GM21619 (cell line): ENCODE measurements at regions not wholly inside any gene's neighbourhood (a gene's known extent, or its start where the extent isn't known, plus 50 kb on each side); places are given as distances from the start of the nearest gene placed in this dataset.

Experiments
- ATAC-seq: cut with Tn5 transposase; IDR thresholded peaks from one replicate; pipeline ENCODE4 v1.9.1; 2021; ENCODE audit not compliant: unreplicated experiment

DNA sequence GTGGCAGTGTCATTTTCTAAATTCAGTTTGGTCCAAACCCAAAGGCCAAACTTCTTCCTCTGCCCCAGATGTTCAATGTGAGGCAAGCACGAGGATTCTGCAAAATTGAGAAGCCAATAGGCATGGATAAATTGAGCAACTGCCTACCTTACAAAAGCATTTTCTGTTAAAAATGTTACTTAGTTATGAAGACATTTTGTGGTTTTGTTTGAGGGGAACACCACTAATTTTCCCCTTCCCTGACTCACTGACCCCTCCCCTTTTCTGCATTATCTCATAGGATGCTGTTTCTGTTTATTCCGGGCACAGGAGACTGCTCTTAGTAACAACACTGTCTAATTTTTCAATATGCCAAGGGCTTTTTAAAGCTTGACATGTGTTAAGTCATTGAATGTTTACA is 462.8 kb downstream of the INSC start:
- ATAC-seq = no peak

- no peak for ATAC-seq
These were observed 464.7 kb downstream of the INSC start for GRCh38 chr11:15579287-15580001.

GRCh38 chr11:15580056-15580774 is 465.5 kb downstream of the INSC start:
- ATAC-seq = no peak

- ATAC-seq = no peak
These were observed 466.0 kb downstream of the INSC start for GRCh38 chr11:15580775-15581095.

- ATAC-seq = no peak
These were observed 469.4 kb downstream of the INSC start for GRCh38 chr11:15584158-15584557.

DNA sequence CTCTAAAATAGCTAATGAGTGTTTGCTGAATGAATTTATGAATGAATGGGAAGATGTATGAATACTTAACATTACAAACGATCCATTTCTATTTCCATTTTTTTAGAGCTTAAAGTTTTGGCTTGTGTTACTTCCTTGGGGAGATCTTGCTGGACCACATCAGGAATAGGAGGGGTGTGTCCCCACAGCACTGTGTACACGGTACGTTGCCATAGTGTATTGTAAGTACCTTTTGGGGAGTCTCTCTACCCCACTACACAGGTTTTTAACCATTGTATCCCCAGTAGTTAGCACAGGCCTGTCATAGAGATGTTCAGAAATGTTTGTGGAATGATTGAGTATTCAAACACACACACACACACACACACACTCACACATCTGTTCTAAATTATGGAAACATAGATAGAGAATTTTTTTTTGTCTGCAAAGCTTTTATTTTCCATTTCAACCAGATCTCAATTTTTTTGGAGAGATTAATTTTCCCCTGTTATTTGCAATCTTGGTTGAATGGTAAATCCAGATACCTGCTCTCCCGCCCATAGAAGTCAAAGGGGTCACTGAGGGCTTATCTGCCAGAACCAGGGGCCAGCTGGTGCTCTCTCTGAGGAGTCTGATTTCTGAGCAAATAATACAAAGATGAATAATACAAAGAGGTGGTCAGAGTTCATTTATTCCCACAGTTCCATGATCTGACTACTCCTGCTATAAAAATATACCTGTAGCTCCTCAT is 471.0 kb downstream of the INSC start:
- no peak for ATAC-seq

- no peak for ATAC-seq
These were observed 472.2 kb downstream of the INSC start for GRCh38 chr11:15586741-15587473.

DNA sequence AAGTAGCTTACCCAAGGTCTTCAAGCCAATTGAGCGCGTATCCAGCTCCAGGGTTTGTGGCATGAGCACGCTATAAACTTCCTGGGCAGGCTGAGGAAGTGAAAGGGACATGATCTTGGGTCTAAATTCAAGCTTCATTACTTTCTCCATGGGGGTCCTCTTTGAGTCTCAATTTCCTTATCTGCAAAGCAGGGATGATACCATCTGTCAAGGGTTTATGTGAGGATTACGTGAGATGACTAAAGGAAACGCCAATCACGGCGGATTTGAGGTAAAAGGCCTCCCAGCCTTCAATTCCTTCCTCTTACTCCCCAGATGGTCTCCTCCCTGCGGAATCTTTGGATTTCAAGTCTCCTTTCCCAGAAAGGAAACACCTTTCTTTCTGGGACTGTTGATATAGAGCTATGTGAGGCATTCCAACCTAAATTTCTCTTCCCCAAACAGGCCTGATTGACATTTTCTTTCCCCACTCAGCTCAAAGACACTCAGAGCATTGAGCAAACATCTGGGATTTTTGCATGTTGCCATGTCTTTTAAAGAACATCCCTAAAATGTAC is 474.4 kb downstream of the INSC start:
- no peak for ATAC-seq

- ATAC-seq = no peak
These were observed 475.4 kb downstream of the INSC start for GRCh38 chr11:15590132-15590531.

GRCh38 chr11:15591112-15591537 is 476.4 kb downstream of the INSC start:
- ATAC-seq = no peak

DNA sequence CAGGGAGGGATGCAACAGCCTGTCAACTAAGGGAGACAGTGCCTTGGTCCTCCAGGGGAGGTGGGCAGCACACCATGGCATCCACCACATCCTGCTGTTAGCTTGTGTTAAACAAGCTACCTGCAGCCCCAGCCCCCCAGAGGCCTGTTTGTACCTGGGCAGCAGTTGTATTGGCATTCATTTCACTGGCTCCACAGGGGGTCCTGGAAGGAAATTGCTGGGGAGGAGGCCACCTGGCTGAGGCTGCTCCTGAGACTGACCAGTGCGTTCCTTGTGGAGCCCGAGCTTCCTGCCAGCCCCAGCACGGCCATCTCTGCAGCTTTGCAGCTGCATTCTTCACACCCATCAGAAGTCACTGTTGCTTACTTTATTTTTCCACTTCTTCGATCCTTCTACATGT is 479.9 kb downstream of the INSC start:
- ATAC-seq = no peak

DNA sequence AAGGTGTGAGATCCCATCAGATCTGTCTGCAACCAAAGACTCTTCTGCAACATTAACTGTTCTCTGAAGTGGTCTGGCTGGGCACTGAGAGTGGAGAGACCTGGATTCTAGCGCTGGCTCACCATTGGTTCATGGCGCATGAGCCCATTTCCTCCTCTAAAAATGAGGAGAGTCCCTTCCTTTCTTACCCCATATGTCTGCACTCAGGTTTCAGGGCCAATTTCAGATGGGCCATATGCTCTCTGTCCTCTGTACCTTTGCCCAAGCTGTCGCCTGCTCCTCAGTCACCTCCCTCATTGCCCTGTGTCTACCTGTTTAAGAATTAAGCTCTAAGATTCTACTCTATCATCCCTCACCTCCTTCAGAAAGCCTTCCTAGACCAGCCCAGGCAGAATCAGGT is 484.7 kb downstream of the INSC start:
- no peak for ATAC-seq

- ATAC-seq = no peak
These were observed 487.3 kb downstream of the INSC start for GRCh38 chr11:15602047-15602446.

DNA sequence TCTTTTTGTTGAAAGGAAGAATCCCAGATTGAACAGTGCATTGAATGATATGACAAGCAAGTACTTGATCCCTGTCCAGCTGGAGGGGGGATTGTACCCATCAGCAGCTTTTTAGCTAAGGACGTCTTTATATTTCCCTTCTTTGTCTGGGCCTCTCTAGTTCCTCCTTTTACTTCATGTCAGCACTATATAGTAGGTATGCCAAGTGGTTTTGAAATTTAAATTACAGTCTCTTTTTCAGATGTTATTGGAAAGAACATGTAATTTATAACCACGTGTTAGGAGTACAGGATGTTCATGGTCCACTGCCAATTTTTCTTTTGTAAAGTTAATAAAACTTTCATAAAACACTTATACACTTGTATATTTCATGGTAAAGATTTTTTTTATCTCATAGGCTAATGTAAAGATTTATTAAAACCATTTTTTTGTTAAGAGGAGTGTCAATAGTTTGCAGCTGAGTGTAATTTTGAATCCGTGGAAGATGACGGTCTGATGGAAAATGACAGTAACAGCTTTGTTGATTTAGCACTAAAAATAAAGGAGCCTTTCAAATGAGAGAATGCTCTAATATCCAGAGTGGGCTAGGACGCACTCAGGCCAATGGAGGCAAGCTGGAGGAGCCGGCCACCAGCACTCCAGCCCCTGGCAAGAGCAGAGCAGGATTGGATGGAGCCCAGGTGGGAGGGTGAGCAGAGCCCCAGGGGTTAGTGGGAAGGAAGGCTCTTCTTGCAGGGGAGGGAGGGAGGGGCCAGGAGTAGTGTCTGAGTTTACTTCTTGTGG is 488.3 kb downstream of the INSC start:
- ATAC-seq = no peak

GRCh38 chr11:15605094-15605493 is 490.4 kb downstream of the INSC start:
- no peak for ATAC-seq

GRCh38 chr11:15607361-15608036 is 492.8 kb downstream of the INSC start:
- ATAC-seq = no peak

GRCh38 chr11:15609445-15609844 is 494.7 kb downstream of the INSC start:
- ATAC-seq = no peak

DNA sequence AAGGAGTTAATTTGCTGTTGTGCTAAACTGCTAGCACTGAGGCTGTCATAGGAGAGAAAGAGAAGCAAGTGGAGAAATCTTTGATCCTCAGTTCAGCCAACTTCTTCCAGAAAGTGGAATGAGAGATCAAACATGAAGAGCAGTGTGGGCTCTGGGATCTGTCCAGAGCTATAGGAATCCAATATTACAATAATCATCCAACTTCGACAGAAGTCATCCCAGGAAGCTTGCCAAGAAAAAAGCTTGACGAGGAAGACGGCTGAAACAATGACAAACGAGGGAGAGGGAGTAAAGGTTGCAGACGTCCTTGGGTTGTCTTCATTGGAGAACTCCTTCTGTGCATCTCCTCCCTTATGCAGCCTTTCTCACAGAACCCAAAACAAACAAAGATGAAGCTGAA is 496.2 kb downstream of the INSC start:
- no peak for ATAC-seq

- no peak for ATAC-seq
These were observed 498.5 kb downstream of the INSC start for GRCh38 chr11:15613251-15613650.

DNA sequence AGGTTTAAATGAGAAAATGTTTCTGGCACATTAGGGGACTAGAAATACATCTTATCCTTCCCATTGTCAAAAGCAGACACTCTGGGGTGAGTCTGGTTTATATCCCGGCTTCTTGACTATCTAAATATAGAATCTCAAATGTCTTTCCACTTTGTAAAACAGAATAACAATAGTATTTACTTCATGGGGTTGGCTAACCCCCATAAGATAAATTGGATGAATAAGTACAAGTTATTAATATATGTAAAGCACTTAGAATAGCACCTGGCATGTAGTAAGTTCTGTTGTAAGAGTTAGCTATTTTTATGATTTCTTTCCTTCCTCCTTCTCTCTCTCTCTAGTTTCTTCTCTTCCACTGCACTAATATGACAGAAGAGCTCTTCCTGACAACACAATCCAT is 499.1 kb downstream of the INSC start:
- ATAC-seq = no peak
